Muscle of leg (tissue), 3 donors: ENCODE measurements at regions not wholly inside any gene's neighbourhood (a gene's known extent, or its start where the extent isn't known, plus 50 kb on each side); places are given as distances from the start of the nearest gene placed in this dataset.
A peak's percentile ranks its signal among the peaks of the same experiment; 100 is the strongest.

Source experiments
- DNase-seq: peaks from one replicate; pipeline ENCODE4 v3.0.0; 2013
- H3K27ac ChIP-seq: one replicate; pipeline ENCODE4 v1.5.1; 2013; ENCODE audit warnings: mild to moderate bottlenecking, low read length, control low read depth
- H3K27me3 ChIP-seq: one replicate; pipeline ENCODE4 v1.6.1; 2013; ENCODE audit warnings: low read length; ENCODE audit not compliant: control insufficient read depth, insufficient read depth
- H3K36me3 ChIP-seq: one replicate; pipeline ENCODE4 v1.6.1; 2013; ENCODE audit warnings: low read length; ENCODE audit not compliant: control insufficient read depth, insufficient read depth
- H3K4me1 ChIP-seq: one replicate; pipeline ENCODE4 v1.6.1; 2013; ENCODE audit warnings: low read length; ENCODE audit not compliant: control insufficient read depth, insufficient read depth
- H3K4me3 ChIP-seq: one replicate; pipeline ENCODE4 v1.5.1; 2013; ENCODE audit warnings: low read length, control low read depth
- H3K9me3 ChIP-seq: replicated peaks from 2 replicates; pipeline ENCODE4 v1.6.1; 2013; ENCODE audit warnings: low read depth, low read length; ENCODE audit not compliant: control insufficient read depth
- WGBS: methylation state at CpG from one replicate; pipeline ENCODE4 v1.1.5; 2013; ENCODE audit warnings: missing lambda C conversion rate; ENCODE audit not compliant: insufficient coverage; 5-methylcytosine and 5-hydroxymethylcytosine counted together

DNA sequence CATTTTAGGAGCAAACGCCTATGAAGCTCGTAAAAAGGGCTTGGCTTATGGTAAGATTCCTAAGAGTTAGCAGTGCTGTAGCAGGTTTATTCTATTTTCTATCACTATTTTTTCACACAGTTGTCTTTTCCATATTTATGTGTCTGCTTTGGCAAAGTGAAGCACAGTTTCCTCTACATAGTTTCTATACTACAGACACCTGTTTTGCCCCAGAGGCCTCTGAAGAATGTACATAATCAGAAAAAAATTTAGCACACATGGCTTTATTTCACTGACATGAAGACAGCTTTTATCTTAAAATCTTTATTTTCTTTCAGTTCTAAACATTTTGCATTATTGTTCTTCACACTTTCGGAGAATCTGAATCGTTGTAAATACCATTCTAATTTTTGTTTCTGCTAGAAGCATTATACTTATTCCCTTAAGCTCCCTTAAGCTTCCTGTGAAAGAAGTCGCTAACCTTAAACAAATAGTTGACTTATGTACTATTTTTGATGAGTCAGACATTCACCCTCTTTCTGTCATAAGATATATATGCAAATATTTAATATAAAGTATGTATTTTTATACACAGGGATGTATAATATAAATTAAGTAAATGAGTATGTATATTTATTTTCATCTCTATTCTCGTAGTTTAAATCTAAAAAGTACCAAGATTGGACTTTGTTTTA lies 816.0 kb downstream of the OLFM4 start:
- WGBS: no CpG with 5 or more reads among the region's 6 CpGs

DNA sequence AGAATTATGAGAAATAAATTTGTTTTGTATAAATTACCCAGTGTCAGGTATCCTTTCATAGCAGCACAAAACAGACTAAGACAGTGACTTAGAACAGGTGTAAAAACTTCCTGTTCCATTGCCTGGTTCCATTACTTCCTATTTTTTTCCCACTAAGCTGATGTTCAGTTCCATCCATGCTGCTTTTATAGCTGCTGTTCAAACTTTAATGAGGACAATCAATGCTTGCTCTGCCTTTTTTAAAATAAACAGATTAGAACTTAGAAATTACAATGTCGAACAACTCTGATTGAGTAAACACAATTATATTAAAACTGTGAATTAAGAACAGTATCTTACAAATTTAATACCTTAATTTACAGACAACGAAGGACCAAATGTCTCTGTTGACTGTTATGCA lies 818.9 kb downstream of the OLFM4 start:
- H3K4me1 ChIP-seq: no peaks in the 10 kb centered on the region
- no CpG with 5 or more reads among the region's 2 CpGs for WGBS
- H3K4me3 ChIP-seq: no peak overlapping the region
- no peaks in the 10 kb centered on the region for H3K9me3 ChIP-seq
- H3K27me3 ChIP-seq: no peaks in the 10 kb centered on the region
- DNase-seq: no peak
- H3K36me3 ChIP-seq: no peaks in the 10 kb centered on the region
- no peak overlapping the region for H3K27ac ChIP-seq

More for the DNA sequence above, 816.0 kb downstream of the OLFM4 start:
- no peaks in the 10 kb centered on the region for H3K36me3 ChIP-seq
- H3K4me3 ChIP-seq: no peak overlapping the region
- H3K27ac ChIP-seq: no peak overlapping the region
- H3K9me3 ChIP-seq: no peaks in the 10 kb centered on the region
- no peaks in the 10 kb centered on the region for H3K4me1 ChIP-seq
- no peak for DNase-seq
- no peaks in the 10 kb centered on the region for H3K27me3 ChIP-seq

DNA sequence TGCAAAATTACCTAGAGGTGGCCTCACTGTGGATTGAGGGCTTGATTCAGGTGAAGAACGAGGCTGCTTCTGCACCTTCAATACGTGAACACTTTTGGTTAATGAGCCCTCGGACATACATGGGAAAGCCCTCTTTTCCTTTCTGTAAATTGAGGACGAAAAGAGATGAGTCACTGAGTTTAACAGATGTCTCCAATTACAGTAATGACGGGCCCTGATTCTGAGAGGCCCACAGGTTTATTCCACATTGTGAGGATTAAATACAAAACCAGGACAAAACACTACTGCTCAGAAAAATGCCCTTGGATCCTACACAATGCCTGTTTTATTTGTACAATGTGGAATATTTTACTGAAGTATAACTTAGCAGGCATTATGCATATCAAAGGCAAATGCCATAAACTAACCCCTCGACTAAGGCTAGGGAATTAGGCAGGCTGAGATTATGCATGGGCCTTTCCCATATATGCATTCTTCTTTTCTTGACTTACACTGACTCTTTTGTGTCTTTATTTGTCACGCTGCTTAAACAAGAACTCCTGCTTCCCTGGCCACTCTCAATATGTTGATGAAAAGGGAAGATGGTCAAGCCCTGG lies 819.9 kb downstream of the OLFM4 start:
- Histone ChIP-seq H3K27ac (no peak overlapping the region), H3K4me1 (no peaks in the 10 kb centered on the region), H3K27me3 (no peaks in the 10 kb centered on the region), H3K36me3 (no peaks in the 10 kb centered on the region), H3K9me3 (no peaks in the 10 kb centered on the region), H3K4me3 (no peak overlapping the region)
- DNase-seq: peak; percentile 12
- WGBS: 29% methylated on average over 1 of the region's 7 CpGs

DNA sequence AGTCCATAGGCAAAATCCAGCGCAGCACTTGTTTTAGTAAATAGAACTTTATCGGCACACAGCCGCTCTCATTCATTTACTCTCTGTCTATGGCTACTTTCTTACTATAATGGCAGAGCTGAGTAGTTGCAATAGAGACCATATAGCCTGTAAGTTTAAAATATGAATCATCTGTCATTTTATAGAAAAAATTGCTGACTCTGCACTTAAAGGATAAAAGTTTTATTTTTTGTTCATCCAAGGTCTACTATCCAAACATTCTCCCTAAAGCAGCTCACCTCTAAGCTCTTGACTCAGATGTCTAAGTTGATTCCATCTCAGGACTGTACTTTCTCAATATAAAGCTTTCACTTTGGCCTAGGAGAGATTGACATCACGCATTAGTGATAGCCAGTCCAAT lies 825.7 kb downstream of the OLFM4 start:
- H3K27me3 ChIP-seq: no peaks in the 10 kb centered on the region
- no peak overlapping the region for H3K4me3 ChIP-seq
- WGBS: no CpG with 5 or more reads among the region's 4 CpGs
- DNase-seq: no peak
- no peaks in the 10 kb centered on the region for H3K36me3 ChIP-seq
- no peaks in the 10 kb centered on the region for H3K4me1 ChIP-seq
- no peak overlapping the region for H3K27ac ChIP-seq
- H3K9me3 ChIP-seq: no peaks in the 10 kb centered on the region

DNA sequence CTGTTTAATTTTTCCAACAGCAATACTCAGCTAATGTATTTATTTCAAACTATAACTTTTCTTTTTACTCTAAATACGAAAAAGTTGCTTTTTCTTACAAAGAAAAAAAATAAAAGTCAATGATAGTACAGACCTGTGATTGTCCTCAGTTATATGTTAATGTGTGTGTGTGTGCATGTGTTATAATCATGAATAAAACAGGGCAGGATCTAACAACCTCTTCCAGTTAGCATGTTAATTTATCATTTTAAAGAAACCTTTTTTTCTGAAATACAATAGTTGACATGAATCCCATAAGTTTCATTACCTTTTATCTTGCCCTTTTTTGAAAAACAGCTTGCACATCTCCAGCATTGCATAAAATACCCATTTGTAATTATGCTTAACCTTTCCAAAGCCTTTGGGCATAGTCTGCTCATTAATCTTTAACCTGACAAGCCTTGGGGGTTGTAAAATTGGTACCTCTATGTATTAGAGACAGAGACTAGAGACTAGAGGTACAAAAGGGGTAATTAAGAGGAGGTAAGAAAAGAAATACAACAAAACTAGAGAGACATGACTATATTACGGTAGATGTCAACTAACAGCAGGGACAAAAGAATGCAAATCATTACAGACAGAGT lies 828.1 kb downstream of the OLFM4 start:
- Histone ChIP-seq H3K36me3 (no peaks in the 10 kb centered on the region), H3K27ac (no peak overlapping the region), H3K27me3 (no peaks in the 10 kb centered on the region), H3K4me1 (no peaks in the 10 kb centered on the region), H3K4me3 (no peak overlapping the region), H3K9me3 (no peaks in the 10 kb centered on the region)
- DNase-seq: no peak
- no CpG with 5 or more reads among the region's 2 CpGs for WGBS

DNA sequence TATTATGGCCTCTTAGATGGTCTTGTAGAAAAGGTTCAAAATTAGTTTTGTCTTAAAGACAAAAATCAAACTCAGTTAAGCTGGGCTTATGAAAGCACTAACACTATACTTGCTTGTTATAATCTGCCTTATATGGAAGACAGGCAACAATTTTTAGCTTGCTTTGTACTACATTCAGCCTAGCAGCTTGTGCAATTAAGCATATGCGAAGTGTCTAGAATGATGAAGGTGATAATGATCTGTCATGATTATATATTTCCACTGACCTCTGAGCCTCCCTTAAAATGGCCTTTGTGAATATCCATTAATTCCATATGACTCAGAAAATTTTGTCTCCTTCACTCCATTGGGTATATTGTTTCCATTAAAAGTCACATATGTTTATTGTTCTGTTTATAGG lies 834.9 kb downstream of the OLFM4 start:
- H3K27ac ChIP-seq: no peak overlapping the region
- no peaks in the 10 kb centered on the region for H3K36me3 ChIP-seq
- WGBS: no CpG with 5 or more reads among the region's 1 CpG
- H3K27me3 ChIP-seq: no peaks in the 10 kb centered on the region
- no peaks in the 10 kb centered on the region for H3K4me1 ChIP-seq
- no peak for DNase-seq
- H3K4me3 ChIP-seq: no peak overlapping the region
- H3K9me3 ChIP-seq: no peaks in the 10 kb centered on the region

DNA sequence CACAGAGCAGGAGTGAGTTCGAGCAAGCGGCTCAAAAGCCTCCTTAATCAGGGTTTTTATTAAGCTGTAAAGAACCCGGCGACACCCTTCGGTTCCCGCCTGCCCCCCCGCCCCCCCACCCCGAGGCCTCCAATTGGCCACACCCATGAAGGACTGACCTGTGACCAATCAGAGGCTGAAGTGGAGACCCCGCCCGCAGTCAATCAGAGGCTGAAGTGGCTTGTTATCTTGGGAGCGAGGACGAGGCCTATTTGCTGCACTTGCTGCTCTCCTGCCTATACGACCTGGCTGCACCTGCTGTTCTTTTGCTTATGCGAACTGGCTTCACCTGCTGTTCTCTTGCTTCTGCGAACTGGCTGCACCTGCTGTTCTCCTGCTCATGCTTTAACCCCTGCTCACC lies 844.9 kb downstream of the OLFM4 start:
- no peaks in the 10 kb centered on the region for H3K27me3 ChIP-seq
- DNase-seq: no peak
- no peaks in the 10 kb centered on the region for H3K4me1 ChIP-seq
- H3K27ac ChIP-seq: no peak overlapping the region
- H3K4me3 ChIP-seq: no peak overlapping the region
- WGBS: 88% methylated on average over 13 of the region's 15 CpGs
- no peaks in the 10 kb centered on the region for H3K36me3 ChIP-seq
- no peaks in the 10 kb centered on the region for H3K9me3 ChIP-seq

DNA sequence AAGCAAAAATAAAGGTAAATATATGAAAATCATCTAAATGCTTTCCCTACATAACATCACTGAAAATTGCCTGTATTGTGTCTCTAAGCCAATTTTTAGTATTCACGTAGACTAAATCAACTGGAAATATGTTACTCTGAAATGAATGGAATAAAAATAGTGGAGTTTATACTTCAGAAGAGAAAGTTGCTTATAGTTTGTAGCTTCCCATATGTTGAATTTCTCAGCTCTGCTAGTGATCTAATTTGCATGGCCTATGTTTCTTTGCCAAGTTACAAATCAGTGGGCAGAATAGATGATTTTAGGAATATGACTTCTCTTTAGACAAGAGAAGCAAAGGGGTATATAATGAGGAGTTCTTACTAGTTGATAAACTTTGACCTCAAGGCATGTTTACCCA lies 850.2 kb downstream of the OLFM4 start:
- no peaks in the 10 kb centered on the region for H3K4me1 ChIP-seq
- no peak for DNase-seq
- H3K9me3 ChIP-seq: no peaks in the 10 kb centered on the region
- no peaks in the 10 kb centered on the region for H3K27me3 ChIP-seq
- no peaks in the 10 kb centered on the region for H3K36me3 ChIP-seq
- WGBS: no CpG with 5 or more reads among the region's 1 CpG
- H3K27ac ChIP-seq: no peak overlapping the region
- no peak overlapping the region for H3K4me3 ChIP-seq

DNA sequence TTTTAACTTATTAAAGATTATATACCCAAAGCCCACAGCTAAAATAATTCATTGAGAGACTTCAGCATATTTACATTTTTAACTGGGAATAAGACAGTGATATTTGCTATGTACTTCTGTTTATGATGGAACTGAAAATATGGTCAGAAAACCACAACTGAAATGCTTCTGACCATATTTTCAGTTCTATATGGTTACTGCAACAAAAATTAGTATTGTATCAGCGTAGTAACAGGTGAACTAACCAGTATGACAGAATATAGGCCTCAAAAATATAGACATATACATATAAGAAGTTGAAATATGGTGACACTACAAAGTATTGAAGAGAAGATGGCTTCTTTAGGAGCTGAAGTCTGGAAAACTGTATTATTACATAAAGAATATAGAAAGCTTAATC lies 857.4 kb downstream of the OLFM4 start:
- H3K9me3 ChIP-seq: no peaks in the 10 kb centered on the region
- no peaks in the 10 kb centered on the region for H3K36me3 ChIP-seq
- no peaks in the 10 kb centered on the region for H3K27me3 ChIP-seq
- no peak overlapping the region for H3K27ac ChIP-seq
- WGBS: no CpG with 5 or more reads among the region's 1 CpG
- H3K4me3 ChIP-seq: no peak overlapping the region
- H3K4me1 ChIP-seq: no peaks in the 10 kb centered on the region
- DNase-seq: no peak

DNA sequence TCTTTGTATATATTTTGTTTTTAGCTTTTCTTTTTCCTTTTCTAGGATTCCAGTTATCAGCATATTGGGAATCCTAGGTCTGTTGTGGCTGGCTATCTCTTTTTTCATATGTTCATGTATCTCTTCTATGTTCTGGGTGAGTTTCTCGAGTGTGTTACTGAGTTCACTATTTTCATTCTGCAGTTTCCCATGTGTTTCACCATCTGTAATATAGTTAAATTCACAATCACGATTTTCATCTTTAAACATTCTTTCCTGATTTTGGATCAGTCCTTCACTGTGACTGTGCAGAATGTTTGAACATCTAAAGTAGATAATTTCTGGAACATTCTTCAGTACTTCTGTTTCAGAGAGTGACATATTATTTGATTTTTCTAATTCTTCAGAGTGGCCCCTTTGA lies 862.1 kb downstream of the OLFM4 start:
- H3K27ac ChIP-seq: no peak overlapping the region
- H3K36me3 ChIP-seq: no peaks in the 10 kb centered on the region
- WGBS: no CpG with 5 or more reads among the region's 2 CpGs
- H3K4me3 ChIP-seq: no peak overlapping the region
- H3K4me1 ChIP-seq: no peaks in the 10 kb centered on the region
- DNase-seq: no peak
- H3K9me3 ChIP-seq: no peaks in the 10 kb centered on the region
- no peaks in the 10 kb centered on the region for H3K27me3 ChIP-seq
